ENCODE measurements at regions not wholly inside any gene's neighbourhood (a gene's known extent, or its start where the extent isn't known, plus 50 kb on each side); places are given as distances from the start of the nearest gene placed in this dataset.
"Not testable (repeated sequence)": the region's sequence is repeated elsewhere in the genome, so short reads cannot be mapped to it uniquely, and the experiment has no call there.

DNA sequence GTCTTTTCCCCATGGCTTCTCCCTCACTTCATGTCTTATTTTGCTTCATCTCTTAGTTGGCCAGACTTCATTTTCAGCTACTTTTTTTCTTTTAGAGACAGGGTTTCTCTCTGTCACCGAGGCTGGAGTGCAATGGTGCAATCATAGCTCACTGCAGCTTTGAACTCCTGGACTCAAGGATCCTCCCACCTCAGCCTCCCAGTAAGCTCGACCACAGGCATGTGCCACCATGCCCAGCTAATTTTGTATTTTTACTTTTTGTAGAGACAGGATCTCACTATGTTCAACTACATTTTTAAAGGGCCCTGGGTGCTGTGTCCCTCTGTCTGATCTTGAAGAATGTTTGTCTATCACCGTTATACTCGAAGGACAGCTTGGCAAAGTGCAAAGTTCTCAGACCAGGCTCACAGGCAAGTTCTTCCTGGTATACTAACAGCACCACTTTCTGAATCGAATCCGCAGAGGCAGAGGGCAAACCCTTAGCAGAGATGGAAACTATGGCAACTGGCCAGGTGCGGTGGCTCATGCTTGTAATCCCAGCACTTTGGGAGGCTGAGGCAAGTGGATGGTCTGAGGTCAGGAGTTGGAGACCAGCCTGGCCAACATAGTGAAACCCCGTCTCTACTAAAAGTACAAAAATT, 60.9 kb downstream of the SOWAHC start (continued):
- TF ChIP-seq, protein P1, sequence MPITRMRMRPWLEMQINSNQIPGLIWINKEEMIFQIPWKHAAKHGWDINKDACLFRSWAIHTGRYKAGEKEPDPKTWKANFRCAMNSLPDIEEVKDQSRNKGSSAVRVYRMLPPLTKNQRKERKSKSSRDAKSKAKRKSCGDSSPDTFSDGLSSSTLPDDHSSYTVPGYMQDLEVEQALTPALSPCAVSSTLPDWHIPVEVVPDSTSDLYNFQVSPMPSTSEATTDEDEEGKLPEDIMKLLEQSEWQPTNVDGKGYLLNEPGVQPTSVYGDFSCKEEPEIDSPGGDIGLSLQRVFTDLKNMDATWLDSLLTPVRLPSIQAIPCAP (CRISPR knock-in tag; IDR thresholded peaks at IDR 0.05): no peak
- TF ChIP-seq, protein P2, sequence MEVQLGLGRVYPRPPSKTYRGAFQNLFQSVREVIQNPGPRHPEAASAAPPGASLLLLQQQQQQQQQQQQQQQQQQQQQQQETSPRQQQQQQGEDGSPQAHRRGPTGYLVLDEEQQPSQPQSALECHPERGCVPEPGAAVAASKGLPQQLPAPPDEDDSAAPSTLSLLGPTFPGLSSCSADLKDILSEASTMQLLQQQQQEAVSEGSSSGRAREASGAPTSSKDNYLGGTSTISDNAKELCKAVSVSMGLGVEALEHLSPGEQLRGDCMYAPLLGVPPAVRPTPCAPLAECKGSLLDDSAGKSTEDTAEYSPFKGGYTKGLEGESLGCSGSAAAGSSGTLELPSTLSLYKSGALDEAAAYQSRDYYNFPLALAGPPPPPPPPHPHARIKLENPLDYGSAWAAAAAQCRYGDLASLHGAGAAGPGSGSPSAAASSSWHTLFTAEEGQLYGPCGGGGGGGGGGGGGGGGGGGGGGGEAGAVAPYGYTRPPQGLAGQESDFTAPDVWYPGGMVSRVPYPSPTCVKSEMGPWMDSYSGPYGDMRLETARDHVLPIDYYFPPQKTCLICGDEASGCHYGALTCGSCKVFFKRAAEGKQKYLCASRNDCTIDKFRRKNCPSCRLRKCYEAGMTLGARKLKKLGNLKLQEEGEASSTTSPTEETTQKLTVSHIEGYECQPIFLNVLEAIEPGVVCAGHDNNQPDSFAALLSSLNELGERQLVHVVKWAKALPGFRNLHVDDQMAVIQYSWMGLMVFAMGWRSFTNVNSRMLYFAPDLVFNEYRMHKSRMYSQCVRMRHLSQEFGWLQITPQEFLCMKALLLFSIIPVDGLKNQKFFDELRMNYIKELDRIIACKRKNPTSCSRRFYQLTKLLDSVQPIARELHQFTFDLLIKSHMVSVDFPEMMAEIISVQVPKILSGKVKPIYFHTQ (CRISPR knock-in tag; IDR thresholded peaks at IDR 0.05): no peak

DNA sequence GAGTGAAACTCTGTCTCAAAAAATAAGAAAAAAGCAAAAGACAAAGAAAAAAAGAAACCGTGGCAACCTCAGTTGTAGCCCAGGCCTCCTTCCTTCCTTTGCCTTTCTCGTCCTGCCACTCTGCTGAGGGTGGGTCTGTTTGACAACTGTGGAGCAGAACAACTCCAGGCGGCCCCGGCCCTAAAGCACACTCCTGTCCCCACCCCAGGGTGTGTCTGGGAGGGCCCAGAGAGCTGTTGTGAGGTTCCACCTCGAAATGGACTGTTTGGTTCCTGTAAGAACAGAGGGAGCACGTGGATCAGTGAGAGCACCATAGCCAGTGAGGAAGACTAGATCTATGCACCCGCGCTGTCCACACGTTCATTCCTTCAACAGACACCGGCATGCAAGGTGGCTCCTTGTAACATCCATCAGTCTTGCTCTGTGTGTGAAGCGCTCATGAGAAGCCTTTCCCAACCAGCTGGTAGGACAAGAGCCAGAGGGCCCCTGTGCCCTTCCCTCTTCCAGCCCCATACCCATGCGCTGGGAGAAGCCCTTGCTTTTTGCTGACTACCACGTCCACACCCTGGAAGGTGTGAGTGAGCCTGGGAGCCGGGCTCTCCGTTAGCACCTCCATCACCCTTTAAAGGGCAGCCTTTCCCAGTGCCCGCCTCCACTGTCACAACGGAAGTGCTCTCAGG, 61.6 kb downstream of the SOWAHC start:
- H3K27ac Mint-ChIP-seq: no peak overlapping the region
- H3K4me1 Mint-ChIP-seq: peaks cover 6% of the 10 kb centered on the region
- no peaks in the 10 kb centered on the region for H3K27me3 Mint-ChIP-seq (ENCODE audit: low read depth)
- no peak for DNase-seq (ENCODE audit: low spot score)
- peaks cover 14% of the 10 kb centered on the region for H3K9me3 Mint-ChIP-seq
- H3K4me3 Mint-ChIP-seq: no peak overlapping the region
- POLR2A ChIA-PET: no interaction called here
- TF ChIP-seq, protein P3, sequence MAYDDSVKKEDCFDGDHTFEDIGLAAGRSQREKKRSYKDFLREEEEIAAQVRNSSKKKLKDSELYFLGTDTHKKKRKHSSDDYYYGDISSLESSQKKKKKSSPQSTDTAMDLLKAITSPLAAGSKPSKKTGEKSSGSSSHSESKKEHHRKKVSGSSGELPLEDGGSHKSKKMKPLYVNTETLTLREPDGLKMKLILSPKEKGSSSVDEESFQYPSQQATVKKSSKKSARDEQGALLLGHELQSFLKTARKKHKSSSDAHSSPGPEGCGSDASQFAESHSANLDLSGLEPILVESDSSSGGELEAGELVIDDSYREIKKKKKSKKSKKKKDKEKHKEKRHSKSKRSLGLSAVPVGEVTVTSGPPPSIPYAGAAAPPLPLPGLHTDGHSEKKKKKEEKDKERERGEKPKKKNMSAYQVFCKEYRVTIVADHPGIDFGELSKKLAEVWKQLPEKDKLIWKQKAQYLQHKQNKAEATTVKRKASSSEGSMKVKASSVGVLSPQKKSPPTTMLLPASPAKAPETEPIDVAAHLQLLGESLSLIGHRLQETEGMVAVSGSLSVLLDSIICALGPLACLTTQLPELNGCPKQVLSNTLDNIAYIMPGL (CRISPR knock-in tag; IDR thresholded peaks at IDR 0.05): no peak
- TF ChIP-seq ZNF317 (CRISPR knock-in tag; IDR thresholded peaks at IDR 0.05; ENCODE audit: borderline replicate concordance, low read depth): no peak
- no peaks in the 10 kb centered on the region for H3K36me3 Mint-ChIP-seq
- no peak for ATAC-seq
- CTCF ChIA-PET: no interaction called here

DNA sequence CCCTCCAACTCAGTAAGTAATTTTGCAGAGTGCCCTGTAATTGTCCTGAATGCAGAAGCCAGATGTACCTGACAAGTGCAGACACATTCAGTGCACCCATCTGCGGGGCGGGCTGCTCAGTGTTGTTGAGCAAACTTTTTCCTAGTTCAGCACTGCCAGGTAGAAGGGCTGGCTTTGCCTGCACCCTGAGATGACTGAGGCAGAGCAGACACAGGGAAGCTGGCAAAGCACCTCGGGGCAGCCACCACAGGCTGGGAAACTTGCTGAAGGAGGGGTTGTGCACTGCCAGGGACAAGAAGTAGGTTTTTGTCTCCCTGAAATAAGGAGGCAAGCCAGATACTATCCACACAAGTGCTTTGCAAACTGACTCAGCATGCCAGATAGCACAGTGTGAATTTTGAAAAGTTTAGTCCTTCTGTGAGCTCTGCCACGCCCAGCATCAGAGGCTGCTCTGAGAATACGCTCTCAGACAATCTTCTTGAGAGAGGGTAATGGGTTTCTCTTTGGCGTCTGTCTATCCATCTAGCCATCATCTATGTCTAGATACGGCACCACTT, 62.3 kb downstream of the SOWAHC start:
- Mint-ChIP-seq H3K9me3 (peaks cover 14% of the 10 kb centered on the region), H3K27me3 (ENCODE audit: low read depth) (no peaks in the 10 kb centered on the region), H3K27ac (no peak overlapping the region), H3K36me3 (no peaks in the 10 kb centered on the region), H3K4me3 (no peak overlapping the region), H3K4me1 (peaks cover 6% of the 10 kb centered on the region)
- CTCF ChIA-PET: interaction anchor here (0.8 kb wide), 1 partner anchor 166 kb away, joined by 3 read pairs; no protein-coding TSS in a partner anchor
- ATAC-seq (no peak), DNase-seq (ENCODE audit: low spot score) (no peak)
- no peak for TF ChIP-seq SP1 (CRISPR knock-in tag; conservative IDR thresholded peaks at IDR 0.05)
- no peak for TF ChIP-seq ZNF317 (CRISPR knock-in tag; IDR thresholded peaks at IDR 0.05; ENCODE audit: borderline replicate concordance, low read depth)
- TF ChIP-seq, protein P4, sequence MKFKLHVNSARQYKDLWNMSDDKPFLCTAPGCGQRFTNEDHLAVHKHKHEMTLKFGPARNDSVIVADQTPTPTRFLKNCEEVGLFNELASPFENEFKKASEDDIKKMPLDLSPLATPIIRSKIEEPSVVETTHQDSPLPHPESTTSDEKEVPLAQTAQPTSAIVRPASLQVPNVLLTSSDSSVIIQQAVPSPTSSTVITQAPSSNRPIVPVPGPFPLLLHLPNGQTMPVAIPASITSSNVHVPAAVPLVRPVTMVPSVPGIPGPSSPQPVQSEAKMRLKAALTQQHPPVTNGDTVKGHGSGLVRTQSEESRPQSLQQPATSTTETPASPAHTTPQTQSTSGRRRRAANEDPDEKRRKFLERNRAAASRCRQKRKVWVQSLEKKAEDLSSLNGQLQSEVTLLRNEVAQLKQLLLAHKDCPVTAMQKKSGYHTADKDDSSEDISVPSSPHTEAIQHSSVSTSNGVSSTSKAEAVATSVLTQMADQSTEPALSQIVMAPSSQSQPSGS (CRISPR knock-in tag; IDR thresholded peaks at IDR 0.05; ENCODE audit: borderline replicate concordance, low read depth): no peak
- POLR2A ChIA-PET: no interaction called here

GRCh38 chr2:109677121-109677731, 63.1 kb downstream of the SOWAHC start:
- H3K4me1 Mint-ChIP-seq; H3K4me3 Mint-ChIP-seq; H3K36me3 Mint-ChIP-seq; H3K27me3 Mint-ChIP-seq (ENCODE audit: low read depth); POLR2A ChIA-PET; H3K27ac Mint-ChIP-seq; DNase-seq (ENCODE audit: low spot score); ATAC-seq: not testable (repeated sequence)
- CTCF ChIA-PET: interaction anchor here (0.8 kb wide), 1 partner anchor 167 kb away, joined by 3 read pairs; no protein-coding TSS in a partner anchor
- peaks cover 14% of the 10 kb centered on the region for H3K9me3 Mint-ChIP-seq
